A673 (cell line): ENCODE measurements at regions not wholly inside any gene's neighbourhood (a gene's known extent, or its start where the extent isn't known, plus 50 kb on each side); places are given as distances from the start of the nearest gene placed in this dataset.

Source experiments
- CTCF ChIP-seq: fragments of 300-800, 200-600 bp; sonication (generic); conservative IDR thresholded peaks from 2 replicates; pipeline ENCODE4 v1.5.1; 2017; ENCODE audit warnings: low read depth, mild to moderate bottlenecking, antibody characterized with exemption, low read length, moderate library complexity, mixed read lengths
- EZH2 ChIP-seq: fragments of 200-600 bp; sonication (generic); IDR thresholded peaks from 2 replicates; pipeline ENCODE4 v1.6.1; 2017; ENCODE audit warnings: borderline replicate concordance, low read depth, mild to moderate bottlenecking, mixed read lengths, antibody characterized with exemption, low read length; ENCODE audit not compliant: poor library complexity, severe bottlenecking

GRCh38 chr12:128073937-128074336 lies 193.0 kb upstream of the TMEM132C start:
- TF ChIP-seq CTCF = no peak
- TF ChIP-seq EZH2 = no peak
